Esophagus muscularis mucosa (tissue), 4 donors: ENCODE measurements at regions not wholly inside any gene's neighbourhood (a gene's known extent, or its start where the extent isn't known, plus 50 kb on each side); places are given as distances from the start of the nearest gene placed in this dataset.

Experiments
- DNase-seq: peaks from one replicate; pipeline ENCODE4 v3.0.0-alpha.2; 2017; ENCODE audit errors: extremely low spot score
- H3K27ac ChIP-seq, 4 donors: fragments of 200-600 bp; sonication (generic); replicated peaks in 1 of 4; 1 replicate in 3 of 4; 2 replicates in 1 of 4; pipeline ENCODE4 v1.5.1; 2016 to 2019; ENCODE audit warnings: mild to moderate bottlenecking in 1 of 4
- H3K27me3 ChIP-seq, 4 donors: fragments of 200-600 bp; sonication (generic); one replicate each; pipeline versions ENCODE4 v1.5.1 to v1.6.0; 2016 to 2019
- H3K36me3 ChIP-seq, 4 donors: fragments of 200-600 bp; sonication (generic); one replicate each; pipeline ENCODE4 v1.5.1; 2016 to 2019
- H3K4me1 ChIP-seq, 4 donors: fragments of 200-600 bp; sonication (generic); one replicate each; pipeline ENCODE4 v1.5.1; 2016 to 2019
- H3K4me3 ChIP-seq, 4 donors: fragments of 200-600 bp; sonication (generic); 1 replicate in 2 of 4; 2 replicates in 2 of 4; pipeline ENCODE4 v1.5.1; 2016 to 2019; ENCODE audit warnings: mild to moderate bottlenecking in 4 of 4, moderate library complexity in 1 of 4
- H3K9me3 ChIP-seq, 4 donors: fragments of 200-600 bp; sonication (generic); 1 replicate in 3 of 4; 2 replicates in 1 of 4; pipeline ENCODE4 v1.5.1; 2016 to 2019
- EP300 ChIP-seq: sonication (generic); formaldehyde crosslinking; IDR thresholded peaks from one replicate; pipeline ENCODE4 v1.6.1; 2017; ENCODE audit warnings: antibody characterized with exemption
- POLR2A ChIP-seq: fragments of 450-650 bp; IDR thresholded peaks from one replicate; pipeline ENCODE4 v1.6.1; 2017; ENCODE audit warnings: antibody characterized with exemption, moderate library complexity, mild to moderate bottlenecking, low read depth
- POLR2AphosphoS5 ChIP-seq, 2 donors: sonication (generic); formaldehyde crosslinking; IDR thresholded peaks; one replicate each; pipeline ENCODE4 v1.6.1; 2017; ENCODE audit warnings: antibody characterized with exemption in 2 of 2
- WGBS: methylation state at CpG from one replicate; pipeline ENCODE4 v1.1.5; 2018; 5-methylcytosine and 5-hydroxymethylcytosine counted together
- intact Hi-C: fragments of 100-400 bp; cut with DNase I; formaldehyde crosslinking; loops from one replicate; pipeline ENCODE4 v1.15.1; 2023
- TF ChIP-seq, protein P1 (sequence below), 3 experiments: fragments of 200-600 bp in 2 of 3; fragments of 450-650 bp in 1 of 3; sonication (generic) in 2 of 3; IDR thresholded peaks; one replicate each; pipeline ENCODE4 v1.5.1; 2017 to 2019; ENCODE audit warnings: antibody characterized with exemption in 3 of 3, mild to moderate bottlenecking in 2 of 3, moderate library complexity in 1 of 3

DNA sequence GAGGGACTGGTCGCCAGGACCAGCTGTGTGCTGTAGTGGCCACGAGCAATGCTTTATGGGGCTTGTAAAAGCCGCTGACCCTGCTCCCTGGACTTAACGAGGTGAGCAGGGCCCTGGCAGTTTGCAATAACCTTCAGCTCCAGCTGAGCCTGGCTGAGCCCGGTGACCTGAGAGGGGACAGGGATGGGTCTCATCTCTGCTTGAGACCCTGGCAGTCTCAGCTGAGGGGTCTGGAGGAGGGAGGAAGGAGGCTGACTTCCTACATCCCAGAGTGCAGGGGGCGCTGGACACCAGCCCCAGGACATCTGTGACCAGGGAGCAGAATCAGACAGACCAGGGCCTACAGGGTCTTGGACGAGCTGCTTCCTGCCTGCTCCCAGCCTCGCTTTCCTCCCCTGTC, 277.5 kb upstream of the MVB12B start:
- no peak for DNase-seq
- WGBS: no CpG with 5 or more reads among the region's 8 CpGs
- Histone ChIP-seq H3K27ac (no peak overlapping the region), H3K4me3 (no peak overlapping the region), H3K4me1 (no peaks in the 10 kb centered on the region), H3K27me3 (no peaks in the 10 kb centered on the region), H3K9me3 (peaks cover 0 to 20% (median 12%) of the 10 kb centered on the region in 4 donors), H3K36me3 (no peaks in the 10 kb centered on the region)
- intact Hi-C loops: no loop called here
- TF ChIP-seq, protein P1, sequence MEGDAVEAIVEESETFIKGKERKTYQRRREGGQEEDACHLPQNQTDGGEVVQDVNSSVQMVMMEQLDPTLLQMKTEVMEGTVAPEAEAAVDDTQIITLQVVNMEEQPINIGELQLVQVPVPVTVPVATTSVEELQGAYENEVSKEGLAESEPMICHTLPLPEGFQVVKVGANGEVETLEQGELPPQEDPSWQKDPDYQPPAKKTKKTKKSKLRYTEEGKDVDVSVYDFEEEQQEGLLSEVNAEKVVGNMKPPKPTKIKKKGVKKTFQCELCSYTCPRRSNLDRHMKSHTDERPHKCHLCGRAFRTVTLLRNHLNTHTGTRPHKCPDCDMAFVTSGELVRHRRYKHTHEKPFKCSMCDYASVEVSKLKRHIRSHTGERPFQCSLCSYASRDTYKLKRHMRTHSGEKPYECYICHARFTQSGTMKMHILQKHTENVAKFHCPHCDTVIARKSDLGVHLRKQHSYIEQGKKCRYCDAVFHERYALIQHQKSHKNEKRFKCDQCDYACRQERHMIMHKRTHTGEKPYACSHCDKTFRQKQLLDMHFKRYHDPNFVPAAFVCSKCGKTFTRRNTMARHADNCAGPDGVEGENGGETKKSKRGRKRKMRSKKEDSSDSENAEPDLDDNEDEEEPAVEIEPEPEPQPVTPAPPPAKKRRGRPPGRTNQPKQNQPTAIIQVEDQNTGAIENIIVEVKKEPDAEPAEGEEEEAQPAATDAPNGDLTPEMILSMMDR (IDR thresholded peaks at IDR 0.05): no peak
- TF ChIP-seq POLR2AphosphoS5 (IDR thresholded peaks at IDR 0.05): no peak
- no peak for TF ChIP-seq POLR2A
- TF ChIP-seq EP300: no peak

- 88% methylated on average over 24 of the region's 26 CpGs for WGBS
- Histone ChIP-seq H3K4me1 (no peaks in the 10 kb centered on the region), H3K36me3 (no peaks in the 10 kb centered on the region), H3K9me3 (peaks cover 0 to 15% (median 11%) of the 10 kb centered on the region in 4 donors), H3K27ac (no peak overlapping the region), H3K27me3 (no peaks in the 10 kb centered on the region), H3K4me3 (no peak overlapping the region)
- intact Hi-C loops: no loop called here
- no peak for DNase-seq
- no peak for TF ChIP-seq POLR2A
- no peak for TF ChIP-seq EP300
- TF ChIP-seq, protein P1 (IDR thresholded peaks at IDR 0.05): no peak
- no peak for TF ChIP-seq POLR2AphosphoS5 (IDR thresholded peaks at IDR 0.05)
Measured at GRCh38 chr9:126049896-126050604, 276.6 kb upstream of the MVB12B start.

- Histone ChIP-seq H3K36me3 (no peaks in the 10 kb centered on the region), H3K27me3 (no peaks in the 10 kb centered on the region), H3K27ac (no peak overlapping the region), H3K9me3 (peaks cover 0 to 9% (median 6%) of the 10 kb centered on the region in 4 donors), H3K4me3 (no peak overlapping the region), H3K4me1 (no peaks in the 10 kb centered on the region)
- DNase-seq: no peak
- WGBS: 82% methylated on average over 8 of the region's 9 CpGs
- intact Hi-C loops: no loop called here
- TF ChIP-seq, protein P1 (IDR thresholded peaks at IDR 0.05): no peak
- no peak for TF ChIP-seq POLR2A
- no peak for TF ChIP-seq EP300
- TF ChIP-seq POLR2AphosphoS5 (IDR thresholded peaks at IDR 0.05): no peak
Measured at GRCh38 chr9:126050605-126050990, 276.0 kb upstream of the MVB12B start.

GRCh38 chr9:126051446-126052130, 275.0 kb upstream of the MVB12B start:
- intact Hi-C loops: no loop called here
- H3K27me3 ChIP-seq: no peaks in the 10 kb centered on the region
- peaks cover 0 to under 1% (median 0%) of the 10 kb centered on the region in 4 donors for H3K9me3 ChIP-seq
- H3K27ac ChIP-seq: no peak overlapping the region
- TF ChIP-seq, protein P1 (IDR thresholded peaks at IDR 0.05): no peak
- TF ChIP-seq POLR2A (no peak), POLR2AphosphoS5 (IDR thresholded peaks at IDR 0.05) (no peak), EP300 (no peak)
- no peak overlapping the region for H3K4me3 ChIP-seq
- DNase-seq: no peak
- 89% methylated on average over 14 of the region's 15 CpGs for WGBS
- no peaks in the 10 kb centered on the region for H3K36me3 ChIP-seq
- H3K4me1 ChIP-seq: peaks cover 0 to 2% (median 0%) of the 10 kb centered on the region in 4 donors
